ENCODE measurements at regions not wholly inside any gene's neighbourhood (a gene's known extent, or its start where the extent isn't known, plus 50 kb on each side); places are given as distances from the start of the nearest gene placed in this dataset.
A peak's percentile ranks its signal among the peaks of the same experiment; 100 is the strongest.

DNA sequence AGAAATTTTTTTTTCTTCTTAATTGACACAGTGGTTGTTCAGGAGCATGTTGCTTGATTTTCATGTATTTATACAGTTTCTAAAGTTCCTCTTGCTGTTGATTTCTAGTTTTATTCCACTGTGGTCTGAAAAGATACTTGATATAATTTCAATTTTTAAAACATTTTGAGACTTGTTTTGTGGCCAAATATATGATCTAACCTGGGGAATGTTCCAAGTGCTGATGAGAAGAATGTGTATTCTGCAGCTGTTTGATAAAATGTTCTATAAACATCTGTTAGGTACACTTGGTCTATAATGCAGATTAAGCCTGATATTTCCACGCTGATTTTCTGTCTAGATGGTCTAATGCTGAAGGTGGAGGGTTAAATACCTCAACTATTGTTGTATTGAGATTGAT is 151.4 kb upstream of the IFNG-AS1 start:
- no peak for DNase-seq (ENCODE audit: low spot score in 2 of 2, unreplicated experiment in 2 of 2)
- H3K9me3 Mint-ChIP-seq, result peaks cover 49% of the 10 kb centered on the region
- H3K4me3 Mint-ChIP-seq, result no peak overlapping the region
- no peaks in the 10 kb centered on the region for H3K27me3 Mint-ChIP-seq (ENCODE audit: low read depth)
- no peaks in the 10 kb centered on the region for H3K4me1 Mint-ChIP-seq
- H3K36me3 Mint-ChIP-seq, result peaks cover 2% of the 10 kb centered on the region
- TF ChIP-seq, protein P1, sequence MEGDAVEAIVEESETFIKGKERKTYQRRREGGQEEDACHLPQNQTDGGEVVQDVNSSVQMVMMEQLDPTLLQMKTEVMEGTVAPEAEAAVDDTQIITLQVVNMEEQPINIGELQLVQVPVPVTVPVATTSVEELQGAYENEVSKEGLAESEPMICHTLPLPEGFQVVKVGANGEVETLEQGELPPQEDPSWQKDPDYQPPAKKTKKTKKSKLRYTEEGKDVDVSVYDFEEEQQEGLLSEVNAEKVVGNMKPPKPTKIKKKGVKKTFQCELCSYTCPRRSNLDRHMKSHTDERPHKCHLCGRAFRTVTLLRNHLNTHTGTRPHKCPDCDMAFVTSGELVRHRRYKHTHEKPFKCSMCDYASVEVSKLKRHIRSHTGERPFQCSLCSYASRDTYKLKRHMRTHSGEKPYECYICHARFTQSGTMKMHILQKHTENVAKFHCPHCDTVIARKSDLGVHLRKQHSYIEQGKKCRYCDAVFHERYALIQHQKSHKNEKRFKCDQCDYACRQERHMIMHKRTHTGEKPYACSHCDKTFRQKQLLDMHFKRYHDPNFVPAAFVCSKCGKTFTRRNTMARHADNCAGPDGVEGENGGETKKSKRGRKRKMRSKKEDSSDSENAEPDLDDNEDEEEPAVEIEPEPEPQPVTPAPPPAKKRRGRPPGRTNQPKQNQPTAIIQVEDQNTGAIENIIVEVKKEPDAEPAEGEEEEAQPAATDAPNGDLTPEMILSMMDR (IDR thresholded peaks at IDR 0.05; ENCODE audit: unreplicated experiment), result no peak
- no peak overlapping the region for H3K27ac Mint-ChIP-seq

DNA sequence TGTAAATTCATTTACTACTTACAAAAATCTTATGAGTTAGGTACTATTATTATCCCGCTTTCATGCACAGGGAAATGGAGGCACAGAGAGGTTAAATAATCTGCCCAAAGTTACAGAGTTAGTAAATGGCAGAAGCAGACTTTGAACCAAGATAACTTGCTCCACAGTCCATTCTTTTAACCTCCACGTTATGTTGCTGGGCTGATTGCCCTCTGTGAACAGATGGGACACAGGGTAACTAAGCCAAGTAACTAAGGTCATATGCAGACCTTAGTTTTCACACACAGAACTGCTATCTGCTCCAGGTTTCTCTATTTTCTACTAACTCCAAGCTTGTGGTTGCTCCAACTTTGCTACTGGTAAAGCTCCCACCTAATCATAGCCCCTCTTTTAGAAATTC is 147.1 kb upstream of the IFNG-AS1 start:
- TF ChIP-seq, protein P1 (IDR thresholded peaks at IDR 0.05; ENCODE audit: unreplicated experiment), result no peak
- Mint-ChIP-seq H3K4me3 (no peak overlapping the region), H3K27me3 (ENCODE audit: low read depth) (no peaks in the 10 kb centered on the region), H3K27ac (no peak overlapping the region), H3K9me3 (peaks cover 26% of the 10 kb centered on the region), H3K4me1 (no peaks in the 10 kb centered on the region), H3K36me3 (peaks cover 2% of the 10 kb centered on the region)
- no peak for DNase-seq (ENCODE audit: low spot score in 2 of 2, unreplicated experiment in 2 of 2)

DNA sequence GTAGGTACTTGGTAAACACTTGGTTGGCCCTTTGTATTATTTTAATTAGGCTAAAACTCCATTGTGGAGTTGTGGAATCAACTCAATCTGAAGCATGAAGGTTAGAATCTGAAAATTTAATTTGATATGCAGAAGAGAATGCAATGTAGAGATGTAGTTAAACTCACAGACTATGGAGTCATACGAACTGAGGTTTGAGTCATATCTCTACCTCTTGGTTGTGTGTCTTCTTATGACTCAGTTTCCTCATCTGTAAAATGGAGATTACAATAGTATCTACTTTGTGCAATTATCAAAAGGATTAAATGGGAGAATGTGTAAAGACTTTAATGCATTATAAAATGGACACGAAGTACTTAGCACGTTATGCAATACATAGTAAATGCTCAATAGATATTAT is 146.0 kb upstream of the IFNG-AS1 start:
- Mint-ChIP-seq H3K27me3 (ENCODE audit: low read depth) (no peaks in the 10 kb centered on the region), H3K4me1 (no peaks in the 10 kb centered on the region), H3K27ac (no peak overlapping the region), H3K4me3 (no peak overlapping the region), H3K9me3 (peaks cover 15% of the 10 kb centered on the region), H3K36me3 (peaks cover 2% of the 10 kb centered on the region)
- TF ChIP-seq, protein P1 (IDR thresholded peaks at IDR 0.05; ENCODE audit: unreplicated experiment), result no peak
- DNase-seq (ENCODE audit: low spot score in 2 of 2, unreplicated experiment in 2 of 2), result no peak

DNA sequence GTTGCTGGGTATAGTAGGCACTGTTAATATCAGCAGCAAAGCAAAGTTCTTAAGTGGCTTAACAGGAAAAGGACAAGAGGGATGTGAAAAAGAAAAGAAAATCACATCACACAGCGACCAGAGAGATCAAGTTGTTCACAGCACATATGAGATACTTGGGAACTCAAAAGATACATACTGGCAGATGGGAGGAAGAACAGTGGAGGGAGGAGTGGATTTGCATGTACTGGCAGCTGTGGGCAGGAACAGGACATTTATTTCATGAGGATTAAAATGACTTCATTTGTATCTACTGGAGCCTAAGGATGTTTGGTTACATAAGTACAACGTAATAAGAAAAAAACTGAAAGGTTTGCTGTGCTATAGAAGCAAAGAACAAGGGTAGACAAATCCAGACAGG is 136.5 kb upstream of the IFNG-AS1 start:
- peaks cover 28% of the 10 kb centered on the region for H3K4me1 Mint-ChIP-seq
- peaks cover 8% of the 10 kb centered on the region for H3K36me3 Mint-ChIP-seq
- no peak overlapping the region for H3K27ac Mint-ChIP-seq
- TF ChIP-seq, protein P1 (IDR thresholded peaks at IDR 0.05; ENCODE audit: unreplicated experiment), result no peak
- peaks cover 22% of the 10 kb centered on the region for H3K9me3 Mint-ChIP-seq
- no peaks in the 10 kb centered on the region for H3K27me3 Mint-ChIP-seq (ENCODE audit: low read depth)
- no peak for DNase-seq (ENCODE audit: low spot score in 2 of 2, unreplicated experiment in 2 of 2)
- H3K4me3 Mint-ChIP-seq, result no peak overlapping the region

DNA sequence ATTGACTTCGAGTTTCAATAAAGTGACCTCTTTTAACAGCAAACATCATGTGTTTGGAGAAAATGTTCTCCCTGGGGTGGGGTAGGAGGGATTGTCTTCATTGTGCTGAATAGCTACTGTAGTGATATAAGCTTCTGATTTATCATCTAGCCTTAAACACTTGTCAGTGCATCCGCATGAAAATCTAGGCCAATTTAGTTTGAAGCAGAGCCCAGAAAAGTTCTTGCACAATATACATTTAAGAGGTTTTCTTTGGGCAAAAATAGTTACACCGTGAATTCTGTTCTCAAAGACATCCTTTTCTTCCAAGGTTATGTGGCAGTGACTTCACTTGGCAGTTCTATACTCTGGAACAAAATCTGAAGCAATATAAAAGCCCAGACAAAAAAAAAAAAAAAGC is 136.0 kb upstream of the IFNG-AS1 start:
- TF ChIP-seq, protein P1 (IDR thresholded peaks at IDR 0.05; ENCODE audit: unreplicated experiment), result no peak
- H3K4me1 Mint-ChIP-seq, result peaks cover 28% of the 10 kb centered on the region
- peaks cover 27% of the 10 kb centered on the region for H3K9me3 Mint-ChIP-seq
- H3K4me3 Mint-ChIP-seq, result no peak overlapping the region
- no peak for DNase-seq (ENCODE audit: low spot score in 2 of 2, unreplicated experiment in 2 of 2)
- H3K27ac Mint-ChIP-seq, result no peak overlapping the region
- H3K36me3 Mint-ChIP-seq, result peaks cover 8% of the 10 kb centered on the region
- no peaks in the 10 kb centered on the region for H3K27me3 Mint-ChIP-seq (ENCODE audit: low read depth)

DNA sequence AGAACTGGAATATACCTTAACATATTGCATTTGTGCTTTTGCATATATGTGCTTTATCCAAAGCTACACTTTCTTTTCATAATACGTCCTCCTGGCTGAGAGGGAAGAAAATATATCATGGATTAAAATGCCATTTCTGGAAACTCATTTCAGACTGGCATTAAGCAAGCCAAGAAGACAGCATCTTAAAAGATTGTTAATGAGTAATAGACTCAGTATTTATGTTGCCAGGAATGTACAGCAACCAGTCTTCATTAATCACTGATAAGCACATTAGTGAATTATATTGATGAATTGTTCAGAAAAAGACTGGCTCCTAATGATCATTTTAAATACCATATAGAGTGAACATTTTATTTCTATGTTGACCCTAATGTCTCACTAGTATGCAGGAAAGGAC is 134.9 kb upstream of the IFNG-AS1 start:
- Mint-ChIP-seq H3K27me3 (ENCODE audit: low read depth) (no peaks in the 10 kb centered on the region), H3K9me3 (peaks cover 28% of the 10 kb centered on the region), H3K36me3 (peaks cover 8% of the 10 kb centered on the region), H3K4me3 (no peak overlapping the region), H3K4me1 (peaks cover 28% of the 10 kb centered on the region), H3K27ac (peak overlapping the region; percentile 62)
- TF ChIP-seq, protein P1 (IDR thresholded peaks at IDR 0.05; ENCODE audit: unreplicated experiment), result no peak
- DNase-seq (ENCODE audit: low spot score in 2 of 2, unreplicated experiment in 2 of 2), result no peak

Measured in mesothelial cell of epicardium (in vitro differentiated cells).